Amniotic stem cell (primary cell): ENCODE measurements at regions not wholly inside any gene's neighbourhood (a gene's known extent, or its start where the extent isn't known, plus 50 kb on each side); places are given as distances from the start of the nearest gene placed in this dataset.

Source experiments
- DNase-seq: peaks from one replicate; lab custom pipeline; 2025; lab: John Stamatoyannopoulos, UW

DNA sequence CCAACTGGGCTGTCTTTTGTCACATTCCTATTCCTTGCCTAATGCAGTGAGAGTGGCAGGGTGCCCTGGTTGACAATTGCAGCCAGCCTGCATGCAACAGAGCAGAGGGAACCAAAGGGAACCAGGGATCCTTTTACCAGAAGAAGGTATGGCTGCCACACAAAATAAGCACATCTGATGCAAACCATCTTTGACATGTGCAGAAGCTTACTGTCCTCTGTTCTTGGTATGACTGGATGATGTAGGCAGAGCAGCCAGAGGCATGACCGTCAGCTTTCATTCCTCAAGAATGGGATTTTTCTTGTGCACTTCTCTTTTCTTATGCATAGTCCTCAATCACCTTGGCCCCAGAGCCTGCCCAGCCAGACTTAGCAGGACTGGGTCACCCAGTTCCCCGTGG lies 116.1 kb downstream of the UQCRFS1 start:
- no peak for DNase-seq

- no peak for DNase-seq
Measured at GRCh38 chr19:29093553-29093908, 119.4 kb downstream of the UQCRFS1 start.

GRCh38 chr19:29092712-29093552 lies 120.0 kb downstream of the UQCRFS1 start:
- no peak for DNase-seq

GRCh38 chr19:29090783-29091526 lies 122.0 kb downstream of the UQCRFS1 start:
- no peak for DNase-seq

GRCh38 chr19:29089315-29089870 lies 123.6 kb downstream of the UQCRFS1 start:
- no peak for DNase-seq

- no peak for DNase-seq
Measured at GRCh38 chr19:29088761-29089160, 124.2 kb downstream of the UQCRFS1 start.

DNA sequence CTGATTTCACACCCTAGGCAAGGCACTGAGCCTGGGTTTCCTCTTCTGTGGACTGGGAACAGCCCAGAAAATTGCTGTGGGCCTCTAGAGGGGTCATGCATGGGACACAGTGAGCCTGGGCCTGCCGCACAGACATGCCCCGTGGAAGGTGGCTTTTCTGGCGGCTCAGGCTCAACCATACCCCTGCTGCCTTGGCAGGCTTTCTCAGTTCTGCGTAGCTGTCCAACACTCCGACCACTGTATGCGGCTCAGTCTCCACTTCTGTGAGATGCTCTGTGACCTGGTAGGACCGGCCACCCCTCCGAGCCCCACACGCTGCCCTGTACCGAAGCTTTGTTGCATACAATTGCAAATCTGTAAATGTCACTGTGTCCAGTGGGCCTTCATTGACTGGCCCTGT lies 126.3 kb downstream of the UQCRFS1 start:
- no peak for DNase-seq

- DNase-seq, result no peak
Measured at GRCh38 chr19:29086182-29086581, 126.8 kb downstream of the UQCRFS1 start.

DNA sequence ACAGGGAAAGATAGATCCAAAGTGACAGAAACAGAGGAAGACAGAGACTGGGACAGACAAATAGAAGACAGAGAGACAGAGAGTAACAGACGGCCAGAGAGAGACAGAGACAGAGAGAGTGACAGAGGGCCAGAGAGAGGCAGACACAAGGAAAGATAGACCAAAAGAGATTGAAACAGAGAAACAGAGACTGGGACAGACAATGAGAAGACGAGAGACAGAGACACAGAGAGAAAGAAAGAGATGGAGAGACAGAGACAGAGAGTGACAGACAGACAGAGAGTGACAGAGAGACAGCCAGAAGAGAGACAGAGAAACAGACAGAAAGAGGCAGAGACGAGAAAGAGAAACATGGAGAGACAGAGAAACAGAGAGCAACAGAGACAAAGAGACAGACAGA lies 127.3 kb downstream of the UQCRFS1 start:
- no peak for DNase-seq

GRCh38 chr19:29085206-29085605 lies 127.7 kb downstream of the UQCRFS1 start:
- no peak for DNase-seq

DNA sequence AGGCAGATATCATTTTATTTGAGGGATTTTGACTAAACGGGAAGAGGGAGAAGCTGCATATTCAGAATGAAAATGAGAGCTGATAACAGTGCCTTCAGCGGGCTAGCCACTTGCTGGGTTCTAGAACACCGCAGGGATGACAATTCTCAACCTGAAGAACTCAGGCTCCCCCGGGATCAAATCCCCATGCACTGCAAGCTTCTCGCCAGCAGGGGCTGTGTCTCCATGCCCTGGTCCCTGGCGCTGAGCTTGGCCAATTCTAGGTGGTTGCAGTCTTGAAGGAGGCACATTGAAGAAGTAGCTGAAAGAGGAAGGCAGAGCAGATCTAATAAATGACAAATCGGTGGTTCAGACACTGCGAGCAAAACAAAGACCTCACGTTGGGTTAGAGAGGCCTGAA lies 128.7 kb downstream of the UQCRFS1 start:
- no peak for DNase-seq

GRCh38 chr19:29083863-29084262 lies 129.1 kb downstream of the UQCRFS1 start:
- no peak for DNase-seq

DNA sequence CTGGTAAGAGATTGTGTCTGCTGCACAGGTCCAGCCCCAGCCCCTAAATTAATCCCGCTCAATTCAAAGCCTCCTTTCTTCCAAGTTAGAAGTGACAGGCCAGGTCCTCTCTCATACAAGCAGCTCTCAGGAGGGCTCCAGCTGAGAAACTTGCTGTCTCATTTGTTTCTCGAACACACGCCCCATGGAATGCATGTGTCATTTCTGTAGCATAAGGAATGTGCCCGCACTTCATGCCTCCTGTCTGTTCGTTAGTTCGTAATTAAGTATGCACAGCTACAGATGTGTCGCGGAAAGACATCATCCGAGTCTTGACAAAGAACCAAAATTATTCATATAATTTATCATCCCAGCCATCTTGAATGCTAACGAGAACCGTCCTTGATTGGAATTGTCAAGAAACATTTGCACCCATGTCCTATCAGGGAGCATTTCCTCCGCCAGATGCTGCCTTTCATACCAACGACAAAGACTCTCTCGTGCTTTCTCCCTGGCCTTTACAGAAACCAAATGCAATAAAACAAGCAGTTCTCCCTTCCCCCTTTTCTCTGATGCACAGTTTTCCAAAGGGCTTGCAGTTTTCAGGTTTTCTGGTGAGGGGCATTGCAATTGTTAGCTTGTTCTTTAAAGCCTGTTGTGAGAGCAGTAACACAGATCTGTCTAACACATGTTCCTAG lies 133.5 kb downstream of the UQCRFS1 start:
- no peak for DNase-seq

- DNase-seq, result no peak
Measured at GRCh38 chr19:29076963-29077362, 136.0 kb downstream of the UQCRFS1 start.

- DNase-seq, result no peak
Measured at GRCh38 chr19:29076161-29076560, 136.8 kb downstream of the UQCRFS1 start.

DNA sequence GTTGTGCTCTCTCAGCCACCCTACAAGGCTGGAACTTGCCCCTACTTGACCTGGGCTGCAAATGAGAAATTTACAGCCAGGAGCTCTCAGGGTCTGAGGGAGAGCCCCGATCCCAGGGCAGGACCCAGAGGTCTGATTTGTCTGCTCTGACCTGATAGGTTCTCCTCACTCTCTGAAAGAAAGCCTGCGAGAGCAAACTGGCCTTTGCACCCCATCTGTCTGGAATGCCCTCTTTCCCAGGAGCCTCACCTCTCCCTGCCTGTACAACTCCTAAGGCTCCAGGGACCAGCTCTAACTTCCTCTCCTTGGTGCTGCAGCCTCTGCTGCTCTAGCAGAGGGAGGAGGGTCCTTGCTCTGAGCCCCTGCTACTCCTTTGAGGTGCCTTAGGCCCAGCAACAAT lies 137.8 kb downstream of the UQCRFS1 start:
- DNase-seq, result no peak

GRCh38 chr19:29074579-29074978 lies 138.4 kb downstream of the UQCRFS1 start:
- DNase-seq, result no peak

DNA sequence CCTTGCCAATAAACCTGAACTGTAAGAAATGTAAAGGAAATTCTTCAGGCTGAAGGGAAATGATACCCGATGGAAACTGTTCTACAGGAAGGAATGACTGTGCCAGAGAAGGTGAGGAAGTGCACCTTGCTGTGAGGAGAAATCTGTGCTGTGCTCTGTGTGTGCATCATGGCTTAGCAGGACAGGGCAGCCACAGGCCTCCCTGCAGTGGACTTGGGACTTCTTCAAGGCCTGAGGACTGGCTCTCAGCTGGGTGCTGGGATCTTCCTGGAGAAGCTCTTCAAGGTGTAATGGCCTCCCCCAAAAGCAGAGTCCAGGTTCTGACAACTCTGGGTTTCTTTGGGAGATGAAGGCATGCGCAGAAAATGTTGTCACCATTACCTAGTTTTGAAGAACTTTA lies 145.1 kb downstream of the UQCRFS1 start:
- no peak for DNase-seq

- DNase-seq, result no peak
Measured at GRCh38 chr19:29062475-29063435, 150.2 kb downstream of the UQCRFS1 start.

- DNase-seq, result no peak
Measured at GRCh38 chr19:29060813-29061364, 152.1 kb downstream of the UQCRFS1 start.

GRCh38 chr19:29056535-29056934 lies 156.4 kb downstream of the UQCRFS1 start:
- DNase-seq, result no peak
